IPS-18a (cell line): ENCODE measurements at regions not wholly inside any gene's neighbourhood (a gene's known extent, or its start where the extent isn't known, plus 50 kb on each side); places are given as distances from the start of the nearest gene placed in this dataset.

Experiments
- H3K27ac ChIP-seq: one replicate; pipeline ENCODE4 v1.5.1; 2013; ENCODE audit warnings: low read length
- H3K27me3 ChIP-seq: one replicate; pipeline ENCODE4 v1.6.1; 2013; ENCODE audit warnings: mild to moderate bottlenecking, low read length; ENCODE audit not compliant: control insufficient read depth, insufficient read depth
- H3K36me3 ChIP-seq: one replicate; pipeline ENCODE4 v1.6.1; 2013; ENCODE audit warnings: low read depth, low read length; ENCODE audit not compliant: control insufficient read depth
- H3K4me1 ChIP-seq: one replicate; pipeline ENCODE4 v1.6.1; 2013; ENCODE audit warnings: low read depth, low read length; ENCODE audit not compliant: control insufficient read depth
- H3K4me3 ChIP-seq: one replicate; pipeline ENCODE4 v1.5.1; 2013; ENCODE audit warnings: low read length
- H3K9ac ChIP-seq: one replicate; pipeline ENCODE4 v1.6.1; 2013; ENCODE audit warnings: mild to moderate bottlenecking, low read length, moderate library complexity
- H3K9me3 ChIP-seq: one replicate; pipeline ENCODE4 v1.6.1; 2013; ENCODE audit warnings: low read depth, low read length; ENCODE audit not compliant: control insufficient read depth

- Histone ChIP-seq H3K9ac (no peak overlapping the region), H3K4me1 (no peaks in the 10 kb centered on the region), H3K4me3 (no peak overlapping the region), H3K9me3 (no peaks in the 10 kb centered on the region), H3K27me3 (no peaks in the 10 kb centered on the region), H3K36me3 (no peaks in the 10 kb centered on the region), H3K27ac (no peak overlapping the region)
These were observed 519.2 kb upstream of the REG3G start for GRCh38 chr2:78506301-78506700.

GRCh38 chr2:78521938-78522337 lies 503.6 kb upstream of the REG3G start:
- Histone ChIP-seq H3K4me1 (no peaks in the 10 kb centered on the region), H3K36me3 (no peaks in the 10 kb centered on the region), H3K4me3 (no peak overlapping the region), H3K27ac (no peak overlapping the region), H3K9ac (no peak overlapping the region), H3K9me3 (no peaks in the 10 kb centered on the region), H3K27me3 (no peaks in the 10 kb centered on the region)

DNA sequence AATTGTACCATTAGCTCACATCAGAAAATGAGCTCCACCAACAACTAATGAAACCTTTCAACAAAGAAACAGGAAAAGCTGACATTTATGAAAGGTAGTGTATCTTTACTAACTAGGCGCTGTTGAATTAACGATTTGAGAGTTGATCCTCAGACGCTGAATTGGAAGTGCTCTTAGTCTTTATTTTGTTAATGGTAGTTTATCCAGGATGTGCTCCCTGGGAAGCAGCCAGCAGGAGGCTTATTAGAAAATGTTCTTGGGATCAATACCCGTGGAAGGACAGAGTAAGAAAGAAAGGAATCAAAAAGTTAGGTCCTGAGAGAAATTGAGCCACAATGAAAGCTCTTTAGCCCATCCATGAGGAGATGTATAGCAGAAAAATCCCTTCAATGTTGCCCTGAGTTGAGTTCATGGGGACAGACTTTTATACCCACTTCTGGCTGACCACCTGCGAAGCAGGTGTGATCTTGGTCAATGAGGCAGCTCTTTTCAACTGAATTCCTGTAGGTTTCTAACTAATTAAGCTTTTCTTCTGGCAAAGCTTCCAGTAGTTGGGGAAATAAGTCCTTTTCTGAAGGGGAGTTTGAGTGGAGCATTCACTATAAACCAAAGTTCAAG lies 492.6 kb upstream of the REG3G start:
- Histone ChIP-seq H3K4me3 (no peak overlapping the region), H3K9ac (no peak overlapping the region), H3K27ac (no peak overlapping the region), H3K4me1 (peaks cover 21% of the 10 kb centered on the region), H3K27me3 (no peaks in the 10 kb centered on the region), H3K9me3 (no peaks in the 10 kb centered on the region), H3K36me3 (no peaks in the 10 kb centered on the region)

DNA sequence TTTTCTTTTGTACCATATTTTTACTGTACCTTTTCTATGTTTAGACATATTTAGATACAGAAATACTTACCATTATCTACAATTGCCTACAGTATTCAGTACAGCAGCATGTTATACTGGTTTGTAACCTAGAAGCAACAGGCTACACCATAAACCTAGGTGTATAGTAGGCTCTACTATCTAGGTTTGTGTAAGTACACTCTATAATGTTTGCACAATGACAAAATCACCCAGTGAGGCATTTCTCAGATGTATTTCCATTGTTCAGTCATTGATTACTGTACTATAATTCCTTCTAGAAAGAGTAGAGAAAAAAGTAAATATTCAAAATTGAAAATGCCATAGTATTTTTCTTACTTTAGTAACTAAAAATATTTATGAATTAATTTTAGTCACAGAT lies 490.1 kb upstream of the REG3G start:
- Histone ChIP-seq H3K27ac (no peak overlapping the region), H3K9ac (no peak overlapping the region), H3K4me3 (no peak overlapping the region), H3K27me3 (no peaks in the 10 kb centered on the region), H3K36me3 (no peaks in the 10 kb centered on the region), H3K9me3 (no peaks in the 10 kb centered on the region), H3K4me1 (peaks cover 21% of the 10 kb centered on the region)

DNA sequence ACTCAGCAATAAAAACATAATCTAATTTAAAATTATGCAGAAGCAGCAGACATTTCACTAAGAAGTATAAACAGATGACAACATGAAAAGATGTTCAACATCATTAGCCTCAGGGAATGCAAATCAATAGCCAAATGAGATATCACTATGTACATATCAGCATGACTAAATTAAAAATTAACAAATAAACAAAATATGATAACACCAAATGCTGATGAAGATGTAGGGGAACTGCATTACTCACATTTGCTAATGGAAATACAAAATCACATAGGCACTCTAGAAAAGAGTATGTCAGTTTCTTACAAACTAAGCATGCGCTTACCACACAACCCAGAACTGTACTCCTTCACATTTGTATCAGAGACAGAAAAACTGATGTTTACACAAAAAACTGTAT lies 487.2 kb upstream of the REG3G start:
- Histone ChIP-seq H3K9me3 (no peaks in the 10 kb centered on the region), H3K4me3 (no peak overlapping the region), H3K4me1 (peaks cover 4% of the 10 kb centered on the region), H3K27me3 (no peaks in the 10 kb centered on the region), H3K36me3 (no peaks in the 10 kb centered on the region), H3K27ac (no peak overlapping the region), H3K9ac (no peak overlapping the region)

DNA sequence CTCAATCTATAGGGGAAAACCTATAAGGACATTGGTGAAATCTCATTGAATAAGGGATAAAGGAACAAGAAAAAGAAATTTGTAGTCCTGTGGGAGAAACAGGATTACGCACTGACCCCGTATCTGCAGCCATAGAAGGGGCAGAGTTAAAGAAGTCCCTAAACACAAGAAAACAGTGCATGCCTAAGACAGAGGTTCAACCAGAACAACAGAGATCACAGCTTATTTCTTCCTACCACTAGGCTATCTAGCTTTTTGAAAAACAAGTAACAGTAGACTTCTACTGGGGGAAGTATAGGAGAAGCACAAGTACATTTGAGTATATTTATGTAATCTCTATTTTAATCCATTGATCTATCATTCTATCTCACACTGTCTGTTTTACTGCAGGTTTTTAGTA lies 485.2 kb upstream of the REG3G start:
- no peak overlapping the region for H3K4me3 ChIP-seq

DNA sequence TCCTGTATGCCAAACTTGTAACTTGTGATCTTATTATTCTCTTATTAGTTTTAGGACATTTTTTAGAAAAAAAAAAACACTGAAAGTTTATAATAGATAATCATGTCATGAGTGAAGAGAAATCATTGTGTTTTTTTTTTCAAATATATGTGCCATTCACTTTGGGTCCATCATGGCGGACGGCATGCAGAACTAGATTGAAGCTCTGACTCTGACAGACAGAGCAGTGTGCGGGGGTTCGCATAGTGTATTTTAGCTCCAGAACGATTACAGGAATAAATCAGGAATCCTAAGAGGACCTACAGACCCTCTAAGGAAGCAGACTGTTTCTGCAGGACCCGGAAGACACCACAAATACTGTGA lies 484.4 kb upstream of the REG3G start:
- Histone ChIP-seq H3K4me3 (no peak overlapping the region), H3K9me3 (no peaks in the 10 kb centered on the region), H3K27me3 (no peaks in the 10 kb centered on the region), H3K27ac (no peak overlapping the region), H3K36me3 (no peaks in the 10 kb centered on the region), H3K4me1 (no peaks in the 10 kb centered on the region), H3K9ac (no peak overlapping the region)

More for the DNA sequence above, 485.2 kb upstream of the REG3G start:
- Histone ChIP-seq H3K4me1 (no peaks in the 10 kb centered on the region), H3K27me3 (no peaks in the 10 kb centered on the region), H3K9ac (no peak overlapping the region), H3K9me3 (no peaks in the 10 kb centered on the region), H3K27ac (no peak overlapping the region), H3K36me3 (no peaks in the 10 kb centered on the region)

DNA sequence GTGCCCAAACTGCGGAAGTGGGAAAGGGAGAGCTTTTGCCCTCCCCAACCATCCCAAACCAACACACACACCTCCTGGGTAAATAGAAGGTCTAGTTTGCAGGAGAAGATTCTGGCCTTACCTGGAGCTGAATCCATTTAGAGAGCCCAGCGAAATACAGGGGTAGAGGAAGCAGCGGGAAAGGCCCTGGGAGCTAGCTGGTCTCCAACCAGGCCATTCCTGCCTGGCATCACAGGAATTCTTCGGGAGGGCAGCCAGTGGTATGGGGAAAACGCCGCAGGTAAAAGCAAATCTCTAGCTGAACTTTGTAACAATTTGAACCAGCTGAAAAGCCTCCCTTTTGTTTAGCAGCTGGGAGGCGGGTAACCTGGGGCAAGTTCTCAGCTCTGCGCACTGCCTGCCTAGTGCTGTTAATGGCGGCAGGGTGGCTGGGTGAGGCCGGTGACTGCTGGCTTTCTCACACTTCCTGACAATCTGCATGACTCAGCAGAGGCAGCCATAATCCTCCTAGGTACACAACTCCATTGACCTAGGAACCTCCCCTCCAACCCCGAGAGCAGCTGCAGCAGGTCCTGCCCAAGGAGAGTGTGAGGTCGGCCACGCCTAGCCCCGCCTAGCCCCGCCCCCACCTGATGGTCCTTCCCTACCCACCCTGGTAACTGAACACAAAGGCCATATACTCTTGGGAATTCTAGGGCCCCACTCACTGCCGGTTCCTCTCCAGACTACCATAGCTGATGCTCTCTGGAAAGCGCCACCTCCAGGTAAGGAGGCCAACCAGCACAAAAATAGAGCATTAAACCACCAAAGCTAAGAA lies 483.8 kb upstream of the REG3G start:
- no peak overlapping the region for H3K4me3 ChIP-seq
- no peaks in the 10 kb centered on the region for H3K4me1 ChIP-seq
- no peak overlapping the region for H3K9ac ChIP-seq
- H3K27ac ChIP-seq, result no peak overlapping the region
- H3K36me3 ChIP-seq, result no peaks in the 10 kb centered on the region
- H3K27me3 ChIP-seq, result no peaks in the 10 kb centered on the region
- no peaks in the 10 kb centered on the region for H3K9me3 ChIP-seq

GRCh38 chr2:78546843-78547242 lies 478.7 kb upstream of the REG3G start:
- H3K27ac ChIP-seq, result no peak overlapping the region

DNA sequence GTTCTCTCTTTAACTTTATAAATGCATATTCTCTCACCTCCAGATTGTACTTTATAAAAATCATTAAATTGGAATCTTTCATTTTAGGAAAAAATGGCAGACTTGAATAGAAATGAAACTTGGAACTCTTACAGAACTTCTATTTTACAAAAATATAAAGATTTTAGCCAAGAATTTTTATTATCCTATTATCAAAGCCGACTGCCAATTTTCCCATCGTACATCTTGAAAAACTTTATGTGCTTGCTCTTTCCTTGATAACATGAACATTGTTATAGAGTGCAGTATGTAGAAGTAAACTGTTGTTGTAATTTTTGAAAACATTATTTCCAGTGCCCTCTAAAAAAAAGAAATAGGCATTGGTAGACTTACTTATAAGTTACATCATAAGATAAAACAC lies 475.7 kb upstream of the REG3G start:
- H3K4me3 ChIP-seq, result no peak overlapping the region
- H3K9ac ChIP-seq, result no peak overlapping the region
- H3K36me3 ChIP-seq, result no peaks in the 10 kb centered on the region
- H3K4me1 ChIP-seq, result no peaks in the 10 kb centered on the region
- no peak overlapping the region for H3K27ac ChIP-seq
- no peaks in the 10 kb centered on the region for H3K27me3 ChIP-seq
- no peaks in the 10 kb centered on the region for H3K9me3 ChIP-seq

More at GRCh38 chr2:78546843-78547242, 478.7 kb upstream of the REG3G start:
- Histone ChIP-seq H3K27me3 (no peaks in the 10 kb centered on the region), H3K9ac (no peak overlapping the region), H3K4me3 (no peak overlapping the region), H3K4me1 (no peaks in the 10 kb centered on the region), H3K36me3 (no peaks in the 10 kb centered on the region), H3K9me3 (no peaks in the 10 kb centered on the region)

DNA sequence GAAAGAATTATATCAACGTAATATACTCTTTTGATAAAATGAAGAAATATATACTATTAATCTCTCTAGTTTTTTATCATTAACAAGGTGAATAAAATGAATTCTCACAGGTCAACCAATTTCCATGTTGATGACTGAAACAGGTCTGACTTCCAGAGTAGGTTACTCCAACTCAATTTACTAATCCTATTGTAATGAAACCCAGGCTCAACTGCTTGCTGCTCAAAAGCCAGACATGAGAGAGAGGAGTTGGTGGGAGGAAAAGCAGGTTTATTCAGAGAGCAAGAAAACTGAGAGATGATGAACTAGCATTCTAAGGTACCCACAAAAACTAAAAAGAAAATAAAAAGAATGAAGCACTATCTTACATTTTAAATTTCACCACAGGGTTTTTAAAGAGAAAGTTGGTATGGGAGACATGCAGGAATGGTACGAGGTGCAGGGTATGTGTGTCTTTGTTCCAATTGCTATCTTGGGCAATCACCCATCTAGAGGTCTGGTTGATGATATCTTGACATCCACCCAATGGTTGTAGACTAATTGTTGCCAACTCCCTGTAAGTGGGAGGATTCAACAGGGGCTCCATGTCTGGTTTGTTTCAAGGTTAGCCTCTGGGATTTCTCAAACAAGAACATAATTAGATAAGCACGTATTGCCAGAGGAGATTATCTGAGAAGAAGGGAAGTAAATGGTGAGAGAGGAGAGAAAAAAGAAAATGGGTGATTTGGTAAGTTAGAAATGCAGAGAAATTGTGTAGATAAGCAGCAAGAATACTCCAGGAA lies 471.4 kb upstream of the REG3G start:
- Histone ChIP-seq H3K4me1 (no peaks in the 10 kb centered on the region), H3K4me3 (no peak overlapping the region), H3K36me3 (no peaks in the 10 kb centered on the region), H3K27ac (no peak overlapping the region), H3K9me3 (no peaks in the 10 kb centered on the region), H3K9ac (no peak overlapping the region), H3K27me3 (no peaks in the 10 kb centered on the region)
